GM19239 (cell line): ENCODE measurements at regions not wholly inside any gene's neighbourhood (a gene's known extent, or its start where the extent isn't known, plus 50 kb on each side); places are given as distances from the start of the nearest gene placed in this dataset.
"Not testable (repeated sequence)": the region's sequence is repeated elsewhere in the genome, so short reads cannot be mapped to it uniquely, and the experiment has no call there.

ENCODE experiments used
- DNase-seq: peaks from one replicate; pipeline ENCODE4 v3.0.0; 2011; ENCODE audit warnings: low spot score; ENCODE audit not compliant: insufficient read length
- FAIRE-seq: peaks from 2 replicates; lab custom pipeline; 2011; peaks lifted over from hg19 to GRCh38; lab: Jason Lieb, UNC

DNA sequence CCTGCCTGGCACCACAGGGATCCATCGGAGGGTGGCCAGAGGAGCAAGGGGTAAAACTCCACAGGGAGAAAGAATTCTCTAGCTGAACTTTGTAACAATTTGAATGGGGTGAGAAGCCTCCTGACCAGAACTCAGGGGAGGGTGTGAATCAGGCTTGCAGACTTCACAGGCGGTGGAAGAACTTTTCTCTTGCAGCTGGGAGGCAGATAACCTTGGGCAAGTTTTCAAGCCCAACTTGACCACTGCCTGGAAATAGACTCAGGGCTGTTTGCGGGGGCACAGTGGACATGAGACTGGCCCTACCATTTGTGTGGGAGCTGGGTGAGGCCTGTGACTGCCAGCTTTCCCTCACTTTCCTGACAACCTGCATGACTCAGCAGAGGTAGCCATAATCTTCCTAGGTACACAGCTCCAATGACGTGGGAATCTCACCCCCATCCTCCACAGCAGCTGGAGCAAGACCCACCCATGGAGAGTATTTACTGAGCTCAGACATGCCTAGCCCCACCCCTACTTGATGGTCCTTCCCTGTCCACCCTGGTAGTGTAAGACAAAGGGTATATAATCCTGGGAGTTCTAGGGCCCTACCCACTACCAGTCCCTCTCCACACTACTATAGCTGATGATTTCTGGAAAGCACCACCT lies 210.0 kb upstream of the AGTR2 start:
- no peak for FAIRE-seq
- no peak for DNase-seq

DNA sequence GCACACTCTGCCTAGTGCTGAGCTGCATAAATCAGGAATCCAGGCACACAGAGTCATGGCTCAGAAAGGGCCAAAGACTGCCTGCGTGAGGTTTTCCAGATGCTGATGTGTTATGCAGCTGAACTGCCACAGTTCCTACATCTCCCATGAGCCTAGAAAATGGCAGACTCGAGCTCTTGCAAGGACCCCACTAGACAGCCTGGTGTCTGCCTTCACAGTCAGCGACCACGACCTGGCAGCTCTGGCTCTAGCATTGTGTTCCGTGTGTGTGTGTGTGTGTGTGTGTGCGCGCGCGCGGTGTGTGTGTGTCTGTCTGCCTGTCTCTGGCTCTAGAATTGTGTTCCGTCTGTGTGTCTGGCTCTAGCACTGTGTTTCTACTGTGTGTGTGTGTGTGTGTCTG lies 203.6 kb upstream of the AGTR2 start:
- FAIRE-seq: no peak
- DNase-seq: no peak

DNA sequence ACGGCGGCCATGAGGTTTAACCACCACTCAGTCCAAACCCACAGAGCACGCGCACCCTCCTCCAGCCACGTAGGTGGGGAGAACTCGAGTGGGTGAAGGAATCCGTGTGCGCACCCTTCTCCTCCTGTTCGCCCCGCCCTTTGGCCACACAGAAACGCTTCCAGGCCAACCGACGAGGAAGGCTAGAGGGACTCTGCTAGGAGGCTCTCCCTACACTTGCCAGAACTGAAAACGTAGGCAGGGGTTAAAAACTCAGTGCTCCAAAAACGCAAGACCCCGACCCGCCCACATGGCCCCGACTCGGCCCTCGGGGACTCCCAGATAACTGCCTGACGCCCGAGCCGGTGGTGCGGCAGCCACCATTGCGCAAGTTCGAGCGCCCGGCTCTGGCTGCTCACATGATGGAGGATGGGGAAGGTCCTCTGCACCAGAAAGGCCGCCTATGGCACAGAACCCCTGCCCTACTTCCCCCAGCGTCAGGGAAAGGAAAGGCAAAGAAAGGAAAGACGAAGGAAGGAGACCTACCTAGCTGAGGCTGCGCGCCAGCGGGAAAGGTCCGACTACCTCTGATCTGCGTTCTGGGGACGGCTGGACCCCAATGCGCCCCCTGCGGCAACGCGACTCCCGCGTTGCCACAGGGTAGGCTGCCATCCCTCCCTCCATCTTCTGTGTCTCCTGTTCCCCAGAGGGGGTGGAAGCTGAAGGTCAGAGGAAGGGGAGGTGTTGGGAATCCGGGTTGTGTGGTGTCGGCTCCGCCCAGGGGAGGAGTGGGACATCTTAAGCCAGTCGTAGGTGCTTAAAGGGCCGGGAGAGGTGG lies 201.9 kb upstream of the AGTR2 start:
- peak; percentile 92 for FAIRE-seq
- DNase-seq: no peak

DNA sequence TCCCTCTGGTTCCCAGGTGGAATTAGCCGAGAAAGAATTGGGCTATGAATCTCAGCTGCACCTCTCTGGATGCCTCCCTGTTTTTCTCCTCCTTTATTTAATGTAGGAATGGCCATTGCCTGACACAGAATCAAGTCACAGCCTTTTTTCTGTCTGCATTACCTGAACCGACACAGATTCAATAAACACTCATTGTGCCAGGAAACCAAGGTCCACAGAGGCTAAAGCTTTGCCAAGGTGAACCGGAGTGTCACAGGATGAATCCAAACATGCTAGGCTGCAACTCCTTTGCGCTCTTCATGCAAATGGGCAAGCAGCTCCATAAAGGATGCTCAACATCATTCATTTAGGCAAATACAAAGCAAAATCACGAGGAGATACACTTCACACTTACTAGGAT lies 199.8 kb upstream of the AGTR2 start:
- DNase-seq: no peak
- FAIRE-seq: no peak

DNA sequence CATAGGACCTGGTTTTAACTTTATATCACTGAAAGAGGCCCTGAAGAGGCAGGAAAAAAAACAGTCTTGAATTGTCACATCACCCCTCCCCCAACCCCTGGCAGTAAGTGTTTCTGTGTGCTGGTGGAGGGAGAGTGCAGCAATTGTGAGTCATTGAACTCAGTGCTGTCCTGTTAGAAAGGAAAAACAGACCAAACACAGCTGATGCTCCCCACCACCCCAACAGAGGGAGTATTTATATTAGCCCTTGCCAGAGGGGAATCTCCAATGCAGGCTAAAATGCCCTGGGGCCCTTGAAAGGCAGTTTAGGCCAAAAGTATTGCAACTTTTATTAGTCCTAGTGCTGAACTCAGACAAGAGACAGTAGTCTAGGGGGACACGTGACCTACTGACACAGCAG lies 197.8 kb upstream of the AGTR2 start:
- no peak for DNase-seq
- no peak for FAIRE-seq

DNA sequence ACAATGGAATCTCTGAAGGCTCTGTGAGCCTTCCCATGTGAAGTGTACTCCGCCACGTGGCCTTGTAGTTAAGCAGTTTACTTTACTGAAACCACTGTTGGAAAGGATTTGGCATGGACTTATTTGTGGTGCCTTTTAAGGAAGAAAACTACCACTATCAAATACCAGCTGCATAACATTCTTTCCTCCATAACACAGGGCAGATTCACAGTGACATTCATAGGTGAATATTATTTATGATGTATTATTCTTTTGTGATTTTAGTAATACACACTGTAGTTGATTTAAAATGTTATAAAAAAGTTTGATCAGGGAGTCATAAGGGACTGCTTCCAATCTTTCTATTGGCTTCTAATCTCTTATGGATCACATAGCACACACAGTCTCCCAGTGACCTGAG lies 192.5 kb upstream of the AGTR2 start:
- no peak for FAIRE-seq

DNA sequence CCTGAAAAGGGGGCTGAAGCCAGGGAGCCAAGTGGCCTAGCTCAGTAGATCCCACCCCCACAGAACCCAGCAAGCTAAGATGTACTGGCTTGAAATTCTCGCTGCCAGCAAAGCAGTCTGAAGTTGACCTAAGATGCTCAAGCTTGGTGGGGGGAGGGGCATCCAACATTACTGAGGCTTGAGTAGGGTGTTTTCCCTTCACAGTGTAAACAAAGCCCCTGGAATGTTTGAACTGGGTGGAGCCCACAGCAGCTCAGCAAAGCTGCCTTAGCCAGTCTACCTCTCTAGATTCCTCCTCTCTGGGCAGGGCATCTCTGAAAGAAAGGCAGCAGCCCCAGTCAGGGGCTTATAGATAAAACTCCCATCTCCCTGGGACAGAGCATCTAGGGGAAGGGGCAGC lies 187.4 kb upstream of the AGTR2 start:
- FAIRE-seq, DNase-seq: not testable (repeated sequence)

More for the DNA sequence above, 192.5 kb upstream of the AGTR2 start:
- no peak for DNase-seq

DNA sequence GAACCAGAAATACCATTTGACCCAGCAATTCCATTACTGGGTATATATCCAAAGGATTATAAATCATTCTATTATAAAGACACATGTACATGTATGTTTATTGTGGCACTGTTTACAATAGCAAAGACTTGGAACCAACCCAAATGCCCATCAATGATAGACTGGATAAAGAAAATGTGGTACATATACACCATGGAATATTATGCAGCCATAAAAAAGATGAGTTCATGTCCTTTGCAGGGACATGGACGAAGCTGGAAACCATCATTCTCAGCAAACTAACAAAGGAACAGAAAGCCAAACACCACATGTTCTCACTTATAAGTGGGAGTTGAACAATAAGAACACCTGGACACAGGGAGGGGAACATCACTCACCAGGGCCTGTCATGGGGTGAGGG lies 183.1 kb upstream of the AGTR2 start:
- not testable (repeated sequence) for FAIRE-seq, DNase-seq

DNA sequence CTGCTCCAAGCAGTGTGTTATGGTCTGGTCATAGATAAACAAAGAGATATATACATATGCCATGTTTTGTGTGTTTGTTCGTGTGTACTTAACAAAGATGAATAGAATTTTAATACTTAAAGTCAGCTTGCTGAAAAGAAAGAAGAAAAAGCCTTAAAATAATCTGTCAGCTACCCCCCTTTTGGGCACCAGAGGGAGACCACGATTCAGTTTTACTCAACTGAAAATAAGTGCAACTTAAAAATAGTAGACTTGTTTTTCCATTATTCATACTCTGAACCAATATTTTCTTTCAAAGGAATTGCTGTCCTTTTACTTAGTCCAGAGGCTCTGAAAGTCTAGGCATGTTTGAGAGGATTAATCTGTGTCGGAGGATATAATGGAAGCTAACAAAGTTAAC lies 181.7 kb upstream of the AGTR2 start:
- DNase-seq: no peak
- FAIRE-seq: peak; percentile 93

DNA sequence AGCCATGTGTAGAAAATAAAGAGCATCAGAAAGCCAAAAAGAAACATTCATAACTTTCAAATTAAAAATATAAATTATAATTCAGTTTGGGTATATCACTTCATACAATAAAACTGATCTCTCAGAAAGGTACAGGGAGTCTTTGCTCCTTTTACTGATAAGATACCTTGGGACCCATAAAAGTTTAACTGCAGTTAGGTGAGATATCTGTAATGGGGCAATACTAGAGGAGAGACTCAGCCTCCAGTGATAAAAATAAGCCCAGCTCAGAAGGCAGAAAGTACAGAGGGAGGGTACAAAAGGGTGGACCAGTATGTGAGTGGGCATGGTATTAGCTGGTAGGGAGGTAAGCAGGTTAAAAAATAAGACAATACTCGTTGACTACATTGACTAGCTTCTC lies 180.9 kb upstream of the AGTR2 start:
- no peak for DNase-seq
- no peak for FAIRE-seq

DNA sequence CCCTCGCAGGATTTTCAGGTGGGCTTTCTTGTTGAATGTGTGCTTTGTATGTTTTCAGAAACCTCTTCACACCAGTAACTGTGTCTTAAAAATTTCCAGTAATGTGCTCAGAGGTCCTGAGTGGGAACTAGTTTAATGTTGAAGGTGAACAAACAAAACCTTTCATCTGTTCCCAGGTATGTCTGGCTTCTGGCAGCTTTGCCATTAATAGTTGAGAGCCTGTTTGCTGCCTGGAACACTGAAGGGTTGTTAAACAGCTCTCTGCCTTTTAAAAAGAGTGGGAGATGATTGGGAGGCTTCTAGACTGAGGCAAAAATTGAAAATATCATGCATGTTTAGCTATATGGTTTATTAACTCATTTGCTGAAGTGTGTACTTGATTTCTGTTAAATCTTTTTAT lies 161.2 kb upstream of the AGTR2 start:
- FAIRE-seq (no peak), DNase-seq (no peak)

DNA sequence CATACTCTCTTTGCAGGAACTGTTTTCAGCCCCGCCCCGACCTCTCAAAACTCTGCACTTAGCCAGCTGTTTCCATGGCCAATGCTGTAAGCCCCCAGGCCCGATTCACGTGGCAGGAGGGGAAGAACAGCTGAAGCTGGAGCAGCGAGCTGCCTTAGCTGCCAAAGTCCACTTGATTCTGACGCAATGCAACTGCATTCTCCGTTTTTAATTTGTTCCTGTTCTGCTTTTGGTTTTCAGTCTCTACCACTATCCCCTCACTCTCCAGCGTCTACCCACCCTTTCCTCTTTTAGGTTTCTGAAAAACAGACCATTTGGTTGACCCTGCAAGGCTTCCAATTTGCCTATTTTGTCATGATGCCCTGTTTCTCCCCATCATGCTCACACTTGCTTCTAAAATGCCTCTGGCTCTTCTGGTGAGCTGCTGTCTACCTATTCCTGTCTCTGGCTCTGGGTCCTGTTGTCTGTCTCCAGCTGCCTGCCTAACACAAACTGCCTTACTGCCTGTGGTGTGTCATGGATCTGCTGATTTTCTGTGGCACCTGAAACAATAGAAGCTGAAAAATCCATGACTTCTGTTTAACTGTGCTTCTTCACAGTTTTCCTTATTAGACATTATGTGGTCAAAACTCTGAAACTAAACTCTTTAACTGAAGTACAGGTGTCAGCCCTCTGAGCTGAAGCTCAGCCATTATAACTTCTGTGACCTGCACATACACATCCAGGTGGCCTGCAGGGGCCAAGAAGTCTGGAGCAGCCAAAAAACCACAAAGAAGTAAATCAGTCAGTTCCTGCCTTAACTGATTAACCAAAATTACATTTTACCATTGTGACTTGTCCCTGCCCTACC lies 160.5 kb upstream of the AGTR2 start:
- DNase-seq (no peak), FAIRE-seq (no peak)

DNA sequence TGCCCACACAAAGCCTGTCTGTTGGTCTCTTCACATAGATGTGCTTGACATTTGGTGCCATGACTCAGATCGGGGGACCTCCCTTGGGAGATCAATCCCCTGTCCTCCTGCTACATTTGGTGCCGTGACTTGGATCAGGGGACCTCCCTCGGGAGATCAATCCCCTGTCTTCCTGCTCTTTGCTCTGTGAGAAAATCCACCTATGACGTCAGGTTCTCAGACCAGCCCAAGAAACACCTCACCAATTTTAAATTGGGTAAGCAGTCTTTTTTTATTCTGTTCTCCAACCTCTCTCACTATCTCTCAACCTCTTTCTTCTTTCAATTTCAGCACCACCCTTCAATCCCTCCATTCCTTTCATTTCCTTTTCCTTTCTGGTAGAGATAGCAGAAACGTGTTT lies 159.6 kb upstream of the AGTR2 start:
- no peak for DNase-seq

DNA sequence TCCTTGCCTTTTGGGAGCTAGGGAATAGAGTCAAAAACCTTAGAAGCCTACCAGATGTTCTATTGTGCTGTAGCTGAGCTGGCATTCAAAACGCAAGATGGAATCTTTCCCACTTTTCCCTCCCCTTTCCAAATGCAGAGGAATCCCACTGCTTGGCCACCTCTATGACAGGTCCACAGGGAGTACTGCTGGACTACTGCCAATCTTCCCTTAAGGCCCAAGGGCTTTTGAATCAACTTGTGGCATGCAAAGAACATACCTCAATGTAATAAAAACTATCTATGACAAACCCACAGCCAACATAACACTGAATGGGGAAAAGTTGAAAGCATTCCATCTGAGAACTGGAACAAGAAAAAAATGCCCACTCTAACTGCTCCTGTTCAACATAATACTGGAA lies 139.2 kb upstream of the AGTR2 start:
- DNase-seq: no peak
- no peak for FAIRE-seq

More for the DNA sequence above, 159.6 kb upstream of the AGTR2 start:
- FAIRE-seq: peak; percentile 86
